SK-N-SH (cell line): ENCODE measurements at regions not wholly inside any gene's neighbourhood (a gene's known extent, or its start where the extent isn't known, plus 50 kb on each side); places are given as distances from the start of the nearest gene placed in this dataset.

Experiments used
- CTCF ChIA-PET: fragments of 300-600, 350-600 bp; formaldehyde crosslinking; extraction: SDS; loops from one replicate; lab custom pipeline; 2021; lab: Yijun Ruan, JAX
- POLR2A ChIA-PET: fragments of 350-600 bp; sonication (Branson Sonifier 250); formaldehyde crosslinking; extraction: SDS; loops from one replicate; lab custom pipeline; 2020; ENCODE audit warnings: antibody characterized with exemption, inconsistent platforms; lab: Yijun Ruan, JAX
- DNase-seq: peaks from one replicate; pipeline ENCODE4 v3.0.0; 2012
- H2AFZ ChIP-seq: fragments of 200-600 bp; sonication (generic); 2 replicates; pipeline ENCODE4 v1.8.1; 2016; ENCODE audit warnings: antibody characterized with exemption, mild to moderate bottlenecking, low read depth
- H3F3A ChIP-seq: fragments of 200-600 bp; sonication (generic); replicated peaks from 2 replicates; pipeline ENCODE3; 2016; ENCODE audit warnings: antibody characterized with exemption, mild to moderate bottlenecking; ENCODE audit not compliant: insufficient read depth
- H3K27ac ChIP-seq, 2 experiments: fragments of 200-500 bp in 1 of 2; fragments of 200-600 bp in 1 of 2; sonication (Bioruptor generic) in 1 of 2; sonication (generic), shearing (Covaris generic) in 1 of 2; 2 replicates each; pipeline versions ENCODE4 v1.5.1 to v1.6.1; 2014 to 2016; ENCODE audit warnings: low read depth in 2 of 2, inconsistent platforms in 1 of 2, low read length in 1 of 2, mild to moderate bottlenecking in 1 of 2, mixed read lengths in 1 of 2
- H3K27me3 ChIP-seq: fragments of 200-600 bp; sonication (generic), shearing (Covaris generic); 2 replicates; pipeline ENCODE4 v1.6.1; 2016; ENCODE audit warnings: mixed run types; ENCODE audit not compliant: insufficient read depth
- H3K36me3 ChIP-seq, 2 experiments: fragments of 200-500 bp in 1 of 2; fragments of 200-600 bp in 1 of 2; sonication (Bioruptor generic) in 1 of 2; sonication (generic) in 1 of 2; replicated peaks in 1 of 2; 2 replicates each; pipeline versions ENCODE3 to v1.5.1; 2014 to 2016; ENCODE audit warnings: low read length in 1 of 2, mild to moderate bottlenecking in 1 of 2; ENCODE audit not compliant: insufficient read depth in 2 of 2, control insufficient read depth in 1 of 2
- H3K4me1 ChIP-seq, 2 experiments: fragments of 200-500 bp in 1 of 2; fragments of 200-600 bp in 1 of 2; sonication (Bioruptor generic) in 1 of 2; sonication (generic), shearing (Covaris generic) in 1 of 2; 2 replicates each; pipeline versions ENCODE4 v1.5.1 to v1.6.1; 2014 to 2016; ENCODE audit warnings: low read depth in 1 of 2, low read length in 1 of 2, mixed run types in 1 of 2; ENCODE audit not compliant: insufficient read depth in 2 of 2, control insufficient read depth in 1 of 2
- H3K4me2 ChIP-seq: fragments of 200-600 bp; sonication (generic), shearing (Covaris generic); 2 replicates; pipeline ENCODE4 v1.6.1; 2017; ENCODE audit warnings: mixed run types
- H3K4me3 ChIP-seq, 2 experiments: fragments of 200-500 bp in 1 of 2; fragments of 200-600 bp in 1 of 2; sonication (Bioruptor generic) in 1 of 2; sonication (generic), shearing (Covaris generic) in 1 of 2; 2 replicates each; pipeline versions ENCODE4 v1.5.1 to v1.8.1; 2014 to 2016; ENCODE audit warnings: low read depth in 2 of 2, inconsistent platforms in 1 of 2, low read length in 1 of 2, mild to moderate bottlenecking in 1 of 2, mixed read lengths in 1 of 2, moderate library complexity in 1 of 2
- H3K79me2 ChIP-seq: fragments of 200-600 bp; sonication (generic); 2 replicates; pipeline ENCODE4 v1.8.1; 2017; ENCODE audit warnings: mild to moderate bottlenecking; ENCODE audit not compliant: insufficient read depth
- H3K9ac ChIP-seq: fragments of 200-600 bp; sonication (generic); 2 replicates; pipeline ENCODE4 v1.6.1; 2017; ENCODE audit warnings: mixed run types
- H3K9me2 ChIP-seq: fragments of 200-600 bp; sonication (generic); 2 replicates; pipeline ENCODE4 v1.6.1; 2017; ENCODE audit warnings: mixed run types
- H3K9me3 ChIP-seq: fragments of 200-600 bp; sonication (generic); 2 replicates; pipeline ENCODE4 v1.6.1; 2017; ENCODE audit warnings: mixed run types, mild to moderate bottlenecking, moderate library complexity
- H4K20me1 ChIP-seq: fragments of 200-600 bp; sonication (generic); 2 replicates; pipeline ENCODE4 v1.6.1; 2017; ENCODE audit warnings: mild to moderate bottlenecking, mixed run types; ENCODE audit not compliant: insufficient read depth
- CHD2 ChIP-seq: fragments of 150-350 bp; IDR thresholded peaks from 2 replicates; pipeline ENCODE4 v1.6.1; 2018; ENCODE audit warnings: low read length; ENCODE audit not compliant: partially characterized antibody
- FOXJ3 ChIP-seq: sonication (generic); formaldehyde crosslinking; IDR thresholded peaks from 2 replicates; pipeline ENCODE4 v1.5.1; 2020; ENCODE audit warnings: mild to moderate bottlenecking, missing genetic modification reagents
- NRF1 ChIP-seq: IDR thresholded peaks from 2 replicates; pipeline ENCODE4 v1.6.1; 2012; ENCODE audit warnings: low read depth, mild to moderate bottlenecking, low read length
- POLR2AphosphoS5 ChIP-seq: IDR thresholded peaks from 2 replicates; pipeline ENCODE4 v1.6.1; 2012; ENCODE audit warnings: low read depth, low read length
- RCOR1 ChIP-seq: fragments of 150-350 bp; IDR thresholded peaks from 2 replicates; pipeline ENCODE4 v1.6.1; 2017; ENCODE audit warnings: antibody characterized with exemption, low read length
- SMC3 ChIP-seq: IDR thresholded peaks from 2 replicates; pipeline ENCODE4 v1.6.1; 2012; ENCODE audit warnings: low read depth, low read length, improper control_type of control experiment
- TAF1 ChIP-seq: IDR thresholded peaks from 2 replicates; pipeline ENCODE4 v1.6.1; 2012; ENCODE audit warnings: low read depth, mild to moderate bottlenecking, low read length, moderate library complexity, borderline replicate concordance
- TCF12 ChIP-seq: IDR thresholded peaks from 2 replicates; pipeline ENCODE4 v1.4.0; 2012
- TEAD4 ChIP-seq: IDR thresholded peaks from 2 replicates; pipeline ENCODE4 v1.4.0; 2012; ENCODE audit warnings: mild to moderate bottlenecking, borderline replicate concordance; ENCODE audit not compliant: insufficient read depth
- WGBS: methylation state at CpG from one replicate; pipeline ENCODE4 v1.1.6; 2017; ENCODE audit warnings: low lambda C conversion rate; 5-methylcytosine and 5-hydroxymethylcytosine counted together
- TF ChIP-seq, protein P1 (sequence below): fragments of 150-350 bp; IDR thresholded peaks from 2 replicates; pipeline ENCODE4 v1.6.1; 2017; ENCODE audit warnings: antibody characterized with exemption, low read length, low read depth, borderline replicate concordance
- TF ChIP-seq, protein P2 (sequence below): fragments of 150-350 bp; IDR thresholded peaks from 2 replicates; pipeline ENCODE4 v1.6.1; 2016; ENCODE audit warnings: mild to moderate bottlenecking, low read depth, low read length
- TF ChIP-seq, protein P3 (sequence below): IDR thresholded peaks from 2 replicates; pipeline ENCODE4; 2012
- TF ChIP-seq, protein P4 (sequence below): IDR thresholded peaks from 2 replicates; pipeline ENCODE4 v1.6.1; 2012; ENCODE audit warnings: mild to moderate bottlenecking, low read depth, low read length, moderate library complexity
- TF ChIP-seq, protein P5 (sequence below): IDR thresholded peaks from 2 replicates; pipeline ENCODE4 v1.4.0; 2012; ENCODE audit warnings: low read depth, borderline replicate concordance

DNA sequence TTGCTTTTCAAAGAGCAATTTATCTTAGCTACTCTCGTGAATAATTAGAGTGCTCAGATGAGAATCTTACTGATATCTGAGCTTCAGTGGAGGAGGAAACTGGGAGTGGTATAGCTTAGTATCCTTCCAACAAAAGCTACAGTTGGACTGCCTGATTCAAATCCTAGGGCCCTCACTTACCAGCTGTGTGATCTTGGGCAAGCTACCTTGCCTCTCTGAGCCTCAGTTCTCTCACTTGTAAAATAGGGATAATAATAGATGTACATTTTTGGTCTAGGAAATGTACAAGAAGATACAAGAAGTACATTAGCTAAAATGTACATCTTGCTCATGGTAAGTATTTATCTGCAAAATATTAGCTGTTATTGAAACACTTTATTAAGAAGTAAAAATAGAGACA is 502.0 kb downstream of the HAPSTR1 start:
- ChIA-PET POLR2A (no interaction called here), CTCF (no interaction called here)
- Histone ChIP-seq H3K4me3 (no peak overlapping the region), H3K79me2 (no peaks in the 10 kb centered on the region), H2AFZ (no peak overlapping the region), H3K4me2 (no peak overlapping the region), H3K9ac (no peak overlapping the region), H3K36me3 (no peaks in the 10 kb centered on the region), H3F3A (no peaks in the 10 kb centered on the region), H4K20me1 (no peaks in the 10 kb centered on the region), H3K27ac (no peak overlapping the region), H3K9me3 (no peaks in the 10 kb centered on the region), H3K27me3 (no peaks in the 10 kb centered on the region), H3K9me2 (no peaks in the 10 kb centered on the region), H3K4me1 (no peaks in the 10 kb centered on the region)
- TF ChIP-seq, protein P1, sequence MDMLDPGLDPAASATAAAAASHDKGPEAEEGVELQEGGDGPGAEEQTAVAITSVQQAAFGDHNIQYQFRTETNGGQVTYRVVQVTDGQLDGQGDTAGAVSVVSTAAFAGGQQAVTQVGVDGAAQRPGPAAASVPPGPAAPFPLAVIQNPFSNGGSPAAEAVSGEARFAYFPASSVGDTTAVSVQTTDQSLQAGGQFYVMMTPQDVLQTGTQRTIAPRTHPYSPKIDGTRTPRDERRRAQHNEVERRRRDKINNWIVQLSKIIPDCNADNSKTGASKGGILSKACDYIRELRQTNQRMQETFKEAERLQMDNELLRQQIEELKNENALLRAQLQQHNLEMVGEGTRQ = no peak
- TF ChIP-seq TEAD4 (no peak), NRF1 (no peak), TCF12 (no peak), FOXJ3 (CRISPR knock-in tag) (no peak), RCOR1 (no peak), POLR2AphosphoS5 (no peak), CHD2 (no peak), SMC3 (no peak), TAF1 (no peak)
- TF ChIP-seq, protein P2, sequence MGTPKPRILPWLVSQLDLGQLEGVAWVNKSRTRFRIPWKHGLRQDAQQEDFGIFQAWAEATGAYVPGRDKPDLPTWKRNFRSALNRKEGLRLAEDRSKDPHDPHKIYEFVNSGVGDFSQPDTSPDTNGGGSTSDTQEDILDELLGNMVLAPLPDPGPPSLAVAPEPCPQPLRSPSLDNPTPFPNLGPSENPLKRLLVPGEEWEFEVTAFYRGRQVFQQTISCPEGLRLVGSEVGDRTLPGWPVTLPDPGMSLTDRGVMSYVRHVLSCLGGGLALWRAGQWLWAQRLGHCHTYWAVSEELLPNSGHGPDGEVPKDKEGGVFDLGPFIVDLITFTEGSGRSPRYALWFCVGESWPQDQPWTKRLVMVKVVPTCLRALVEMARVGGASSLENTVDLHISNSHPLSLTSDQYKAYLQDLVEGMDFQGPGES = no peak
- TF ChIP-seq, protein P3, sequence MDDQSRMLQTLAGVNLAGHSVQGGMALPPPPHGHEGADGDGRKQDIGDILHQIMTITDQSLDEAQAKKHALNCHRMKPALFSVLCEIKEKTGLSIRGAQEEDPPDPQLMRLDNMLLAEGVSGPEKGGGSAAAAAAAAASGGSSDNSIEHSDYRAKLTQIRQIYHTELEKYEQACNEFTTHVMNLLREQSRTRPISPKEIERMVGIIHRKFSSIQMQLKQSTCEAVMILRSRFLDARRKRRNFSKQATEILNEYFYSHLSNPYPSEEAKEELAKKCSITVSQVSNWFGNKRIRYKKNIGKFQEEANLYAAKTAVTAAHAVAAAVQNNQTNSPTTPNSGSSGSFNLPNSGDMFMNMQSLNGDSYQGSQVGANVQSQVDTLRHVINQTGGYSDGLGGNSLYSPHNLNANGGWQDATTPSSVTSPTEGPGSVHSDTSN = no peak
- TF ChIP-seq, protein P4, sequence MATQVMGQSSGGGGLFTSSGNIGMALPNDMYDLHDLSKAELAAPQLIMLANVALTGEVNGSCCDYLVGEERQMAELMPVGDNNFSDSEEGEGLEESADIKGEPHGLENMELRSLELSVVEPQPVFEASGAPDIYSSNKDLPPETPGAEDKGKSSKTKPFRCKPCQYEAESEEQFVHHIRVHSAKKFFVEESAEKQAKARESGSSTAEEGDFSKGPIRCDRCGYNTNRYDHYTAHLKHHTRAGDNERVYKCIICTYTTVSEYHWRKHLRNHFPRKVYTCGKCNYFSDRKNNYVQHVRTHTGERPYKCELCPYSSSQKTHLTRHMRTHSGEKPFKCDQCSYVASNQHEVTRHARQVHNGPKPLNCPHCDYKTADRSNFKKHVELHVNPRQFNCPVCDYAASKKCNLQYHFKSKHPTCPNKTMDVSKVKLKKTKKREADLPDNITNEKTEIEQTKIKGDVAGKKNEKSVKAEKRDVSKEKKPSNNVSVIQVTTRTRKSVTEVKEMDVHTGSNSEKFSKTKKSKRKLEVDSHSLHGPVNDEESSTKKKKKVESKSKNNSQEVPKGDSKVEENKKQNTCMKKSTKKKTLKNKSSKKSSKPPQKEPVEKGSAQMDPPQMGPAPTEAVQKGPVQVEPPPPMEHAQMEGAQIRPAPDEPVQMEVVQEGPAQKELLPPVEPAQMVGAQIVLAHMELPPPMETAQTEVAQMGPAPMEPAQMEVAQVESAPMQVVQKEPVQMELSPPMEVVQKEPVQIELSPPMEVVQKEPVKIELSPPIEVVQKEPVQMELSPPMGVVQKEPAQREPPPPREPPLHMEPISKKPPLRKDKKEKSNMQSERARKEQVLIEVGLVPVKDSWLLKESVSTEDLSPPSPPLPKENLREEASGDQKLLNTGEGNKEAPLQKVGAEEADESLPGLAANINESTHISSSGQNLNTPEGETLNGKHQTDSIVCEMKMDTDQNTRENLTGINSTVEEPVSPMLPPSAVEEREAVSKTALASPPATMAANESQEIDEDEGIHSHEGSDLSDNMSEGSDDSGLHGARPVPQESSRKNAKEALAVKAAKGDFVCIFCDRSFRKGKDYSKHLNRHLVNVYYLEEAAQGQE = no peak
- TF ChIP-seq, protein P5, sequence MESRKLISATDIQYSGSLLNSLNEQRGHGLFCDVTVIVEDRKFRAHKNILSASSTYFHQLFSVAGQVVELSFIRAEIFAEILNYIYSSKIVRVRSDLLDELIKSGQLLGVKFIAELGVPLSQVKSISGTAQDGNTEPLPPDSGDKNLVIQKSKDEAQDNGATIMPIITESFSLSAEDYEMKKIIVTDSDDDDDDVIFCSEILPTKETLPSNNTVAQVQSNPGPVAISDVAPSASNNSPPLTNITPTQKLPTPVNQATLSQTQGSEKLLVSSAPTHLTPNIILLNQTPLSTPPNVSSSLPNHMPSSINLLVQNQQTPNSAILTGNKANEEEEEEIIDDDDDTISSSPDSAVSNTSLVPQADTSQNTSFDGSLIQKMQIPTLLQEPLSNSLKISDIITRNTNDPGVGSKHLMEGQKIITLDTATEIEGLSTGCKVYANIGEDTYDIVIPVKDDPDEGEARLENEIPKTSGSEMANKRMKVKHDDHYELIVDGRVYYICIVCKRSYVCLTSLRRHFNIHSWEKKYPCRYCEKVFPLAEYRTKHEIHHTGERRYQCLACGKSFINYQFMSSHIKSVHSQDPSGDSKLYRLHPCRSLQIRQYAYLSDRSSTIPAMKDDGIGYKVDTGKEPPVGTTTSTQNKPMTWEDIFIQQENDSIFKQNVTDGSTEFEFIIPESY = no peak
- WGBS = 0% methylated on average over 1 of the region's 1 CpG
- no peak for DNase-seq
